Heart left ventricle (tissue), 16 donors: ENCODE measurements at regions not wholly inside any gene's neighbourhood (a gene's known extent, or its start where the extent isn't known, plus 50 kb on each side); places are given as distances from the start of the nearest gene placed in this dataset.
"Not testable (repeated sequence)": the region's sequence is repeated elsewhere in the genome, so short reads cannot be mapped to it uniquely, and the experiment has no call there.

Source experiments
- ATAC-seq, 4 donors: fragments of 200-7000 bp; cut with Tn5 transposase; one replicate each; pipeline ENCODE4 v1.9.1; 2020 to 2022; ENCODE audit warnings: moderate library complexity in 4 of 4, mild to moderate bottlenecking in 3 of 4, moderate number of reproducible peaks in 1 of 4
- DNase-seq, 5 donors: peaks; one replicate each; pipeline ENCODE4 v3.0.0-alpha.2; 2020
- H3K27ac ChIP-seq, 12 donors: fragments of 200-600 bp; sonication (generic) in 4 of 12; one replicate each; pipeline versions ENCODE4 v1.5.0 to v1.8.0; 2016 to 2022; ENCODE audit warnings: mild to moderate bottlenecking in 2 of 12
- H3K27me3 ChIP-seq, 9 donors: fragments of 200-600 bp; sonication (generic) in 2 of 9; one replicate each; pipeline versions ENCODE4 v1.5.1 to v1.8.0; 2016 to 2022; ENCODE audit warnings: mild to moderate bottlenecking in 3 of 9
- H3K36me3 ChIP-seq, 9 donors: fragments of 200-600 bp; sonication (generic) in 2 of 9; one replicate each; pipeline versions ENCODE4 v1.5.0 to v1.8.0; 2018 to 2022; ENCODE audit warnings: mild to moderate bottlenecking in 2 of 9
- H3K4me1 ChIP-seq, 12 donors: fragments of 200-600 bp; sonication (generic) in 4 of 12; one replicate each; pipeline versions ENCODE4 v1.5.0 to v1.8.0; 2016 to 2022; ENCODE audit warnings: mild to moderate bottlenecking in 3 of 12
- H3K4me3 ChIP-seq, 12 donors: fragments of 200-600 bp; sonication (generic) in 4 of 12; one replicate each; pipeline versions ENCODE4 v1.5.0 to v1.8.0; 2017 to 2022; ENCODE audit warnings: mild to moderate bottlenecking in 9 of 12, moderate library complexity in 4 of 12
- H3K9me3 ChIP-seq, 12 donors: fragments of 200-600 bp; sonication (generic) in 4 of 12; one replicate each; pipeline versions ENCODE4 v1.5.0 to v1.8.0; 2016 to 2022; ENCODE audit warnings: mild to moderate bottlenecking in 1 of 12
- CTCF ChIP-seq, 12 donors: fragments of 200-600 bp; sonication (generic) in 4 of 12; IDR thresholded peaks; one replicate each; pipeline versions ENCODE4 v1.5.0 to v1.8.0; 2018 to 2022; ENCODE audit warnings: antibody characterized with exemption in 12 of 12, mild to moderate bottlenecking in 5 of 12
- POLR2A ChIP-seq, 2 donors: fragments of 450-650 bp; IDR thresholded peaks; one replicate each; pipeline ENCODE4 v1.6.1; 2017; ENCODE audit warnings: antibody characterized with exemption in 2 of 2, mild to moderate bottlenecking in 2 of 2, moderate library complexity in 2 of 2
- WGBS, 4 donors: extraction: QIAGEN DNeasy Blood & Tissue Kit in 2 of 4; methylation state at CpG; one replicate each; pipeline versions ENCODE4 v1.1.5 to v1.1.7; 2013 to 2018; 5-methylcytosine and 5-hydroxymethylcytosine counted together
- intact Hi-C, 10 donors: fragments of 100-400 bp; cut with DNase I; formaldehyde crosslinking; loops; one replicate each; pipeline versions ENCODE4 v1.11.1 to v1.14.2; 2022
- donor health status: ischemic (EF 13 %, LVEDD 7.1; RV severe dilation, severe dysfunction).
- donor health status: healthy with polysubstance abuse.
- donor health status: DM: no; HTN: yes; CAD: no.
- donor health status: DM: no; HTN: no; CAD: no.
- donor health status: ischemic (EF 25% LVEDD 6.9; RV normal size, moderate dysfunction).
- donor health status: ischemic (EF 25% LVEDD 5.7; RV mildly dilated, moderate dysfunction).
- donor health status: healthy.
- donor health status: DM: yes; HTN: yes; CAD: no.
- donor health status: ischemic (EF 35%, LVEDD 5.7; RV mildly dilated, moderate dysfunction).
- donor health status: nonischemic (EF 11% LVEDD 7.7; RV severe dilation, severe dysfunction).
- donor health status: DM: yes; HTN: yes; CAD: no.
- donor health status: PGD.
- donor health status: ischemic (EF 29% LVEDD 5.4; RV normal size, mild dysfunction).
- donor health status: nonischemic (EF 23%, LVEDD 6.1; RV moderate dilation, normal function).

GRCh38 chr1:224828691-224829090 is 100.8 kb upstream of the DNAH14 start:
- Histone ChIP-seq H3K9me3 (peaks cover 0 to 38% (median 10%) of the 10 kb centered on the region in 12 donors), H3K4me1 (no peaks in the 10 kb centered on the region), H3K27ac (no peak overlapping the region), H3K36me3 (no peaks in the 10 kb centered on the region), H3K27me3 (peaks cover 0 to 6% (median 0%) of the 10 kb centered on the region in 9 donors), H3K4me3 (no peak overlapping the region)
- ATAC-seq (no peak), DNase-seq (no peak)
- no peak for TF ChIP-seq POLR2A (IDR thresholded peaks at IDR 0.05)
- no peak for TF ChIP-seq CTCF (IDR thresholded peaks at IDR 0.05)
- intact Hi-C loops: no loop called here

- intact Hi-C loops: no loop called here
- Histone ChIP-seq H3K27ac (no peak overlapping the region), H3K4me3 (no peak overlapping the region), H3K36me3 (no peaks in the 10 kb centered on the region), H3K27me3 (peaks cover 0 to 4% (median 0%) of the 10 kb centered on the region in 9 donors), H3K9me3 (peaks cover 0 to 19% (median 8%) of the 10 kb centered on the region in 12 donors), H3K4me1 (no peaks in the 10 kb centered on the region)
- no peak for TF ChIP-seq POLR2A (IDR thresholded peaks at IDR 0.05)
- TF ChIP-seq CTCF (IDR thresholded peaks at IDR 0.05): no peak
- DNase-seq (no peak), ATAC-seq (no peak)
- 45 to 69% (median 61%) methylated on average over 3 of the region's 3 CpGs for WGBS, 4 donors
These were observed 98.0 kb upstream of the DNAH14 start for GRCh38 chr1:224831501-224831900.

- ATAC-seq, H3K36me3 ChIP-seq, H3K27ac ChIP-seq, DNase-seq, intact Hi-C loops, H3K27me3 ChIP-seq, H3K4me3 ChIP-seq, H3K4me1 ChIP-seq: not testable (repeated sequence)
- peaks cover 0 to 10% (median 0%) of the 10 kb centered on the region in 12 donors for H3K9me3 ChIP-seq
- WGBS, 4 donors: 44 to 62% (median 58%) methylated on average over 7 of the region's 7 CpGs
These were observed 89.7 kb upstream of the DNAH14 start for GRCh38 chr1:224839648-224840300.

- peaks cover 0 to 10% (median 0%) of the 10 kb centered on the region in 12 donors for H3K9me3 ChIP-seq
- H3K27me3 ChIP-seq, ATAC-seq, H3K4me3 ChIP-seq, H3K36me3 ChIP-seq, H3K4me1 ChIP-seq, intact Hi-C loops, DNase-seq, H3K27ac ChIP-seq: not testable (repeated sequence)
- WGBS, 4 donors: 56 to 89% (median 85%) methylated on average over 2 of the region's 2 CpGs
These were observed 87.7 kb upstream of the DNAH14 start for GRCh38 chr1:224841803-224842202.

- no peaks in the 10 kb centered on the region for H3K4me1 ChIP-seq
- no peak overlapping the region for H3K27ac ChIP-seq
- 77 to 83% (median 80%) methylated on average over 2 of the region's 2 CpGs for WGBS, 4 donors
- no peaks in the 10 kb centered on the region for H3K36me3 ChIP-seq
- intact Hi-C loops: no loop called here
- no peaks in the 10 kb centered on the region for H3K27me3 ChIP-seq
- DNase-seq: no peak
- H3K4me3 ChIP-seq: no peak overlapping the region
- peaks cover 0 to 9% (median 0%) of the 10 kb centered on the region in 12 donors for H3K9me3 ChIP-seq
- TF ChIP-seq CTCF (IDR thresholded peaks at IDR 0.05) (no peak), POLR2A (IDR thresholded peaks at IDR 0.05) (no peak)
- no peak for ATAC-seq
These were observed 83.2 kb upstream of the DNAH14 start for GRCh38 chr1:224846119-224846907.
